ENCODE measurements at regions not wholly inside any gene's neighbourhood (a gene's known extent, or its start where the extent isn't known, plus 50 kb on each side); places are given as distances from the start of the nearest gene placed in this dataset.

DNA sequence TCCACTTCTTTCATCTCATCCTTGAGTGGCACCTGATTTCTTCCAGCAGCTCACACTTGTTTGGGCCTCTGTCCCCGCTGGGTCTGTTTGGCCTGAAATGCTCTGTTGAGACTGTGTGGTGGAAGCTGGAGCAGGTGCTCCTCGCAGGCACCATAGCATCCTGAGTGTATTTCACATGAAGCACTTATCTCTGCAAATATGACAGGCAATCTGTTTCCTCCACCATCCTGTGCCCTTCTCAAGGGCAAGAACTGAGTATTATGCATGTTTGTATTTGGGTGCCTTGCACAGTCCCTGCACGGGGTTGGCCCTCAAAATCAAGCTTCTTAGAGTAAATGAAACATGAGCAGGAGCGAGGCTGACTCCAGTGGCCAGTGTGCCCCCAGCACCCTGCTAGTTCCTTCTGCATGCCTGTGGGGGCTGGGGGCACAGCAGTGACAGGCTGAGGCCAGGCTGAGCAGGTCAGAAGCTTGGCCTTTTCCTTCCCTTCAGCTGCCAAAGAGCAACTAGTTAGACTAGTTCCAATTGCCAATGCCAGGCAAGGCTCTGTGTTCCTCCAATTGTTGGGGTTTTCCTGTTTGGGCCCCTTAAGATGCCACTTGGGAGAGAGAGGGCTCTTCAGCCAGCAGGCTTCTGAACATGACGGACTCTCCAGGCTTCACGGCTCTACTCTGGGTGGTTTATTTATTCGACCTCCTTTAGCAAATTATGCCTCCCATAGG, 129.6 kb upstream of the ATP1A1 start:
- Histone ChIP-seq H3K4me1 (peaks cover 0 to 13% of the 10 kb centered on the region in 2 donors), H3K27ac (peak overlapping the region; percentile 59 to 72), H3K9me3 (no peaks in the 10 kb centered on the region), H3K27me3 (no peaks in the 10 kb centered on the region), H3K4me3 (no peak overlapping the region), H3K36me3 (no peaks in the 10 kb centered on the region)
- TF ChIP-seq POLR2A (IDR thresholded peaks at IDR 0.05) (no peak), POLR2AphosphoS5 (IDR thresholded peaks at IDR 0.05) (no peak)
- TF ChIP-seq, protein P1, sequence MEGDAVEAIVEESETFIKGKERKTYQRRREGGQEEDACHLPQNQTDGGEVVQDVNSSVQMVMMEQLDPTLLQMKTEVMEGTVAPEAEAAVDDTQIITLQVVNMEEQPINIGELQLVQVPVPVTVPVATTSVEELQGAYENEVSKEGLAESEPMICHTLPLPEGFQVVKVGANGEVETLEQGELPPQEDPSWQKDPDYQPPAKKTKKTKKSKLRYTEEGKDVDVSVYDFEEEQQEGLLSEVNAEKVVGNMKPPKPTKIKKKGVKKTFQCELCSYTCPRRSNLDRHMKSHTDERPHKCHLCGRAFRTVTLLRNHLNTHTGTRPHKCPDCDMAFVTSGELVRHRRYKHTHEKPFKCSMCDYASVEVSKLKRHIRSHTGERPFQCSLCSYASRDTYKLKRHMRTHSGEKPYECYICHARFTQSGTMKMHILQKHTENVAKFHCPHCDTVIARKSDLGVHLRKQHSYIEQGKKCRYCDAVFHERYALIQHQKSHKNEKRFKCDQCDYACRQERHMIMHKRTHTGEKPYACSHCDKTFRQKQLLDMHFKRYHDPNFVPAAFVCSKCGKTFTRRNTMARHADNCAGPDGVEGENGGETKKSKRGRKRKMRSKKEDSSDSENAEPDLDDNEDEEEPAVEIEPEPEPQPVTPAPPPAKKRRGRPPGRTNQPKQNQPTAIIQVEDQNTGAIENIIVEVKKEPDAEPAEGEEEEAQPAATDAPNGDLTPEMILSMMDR (IDR thresholded peaks at IDR 0.05) = no peak
- intact Hi-C loops (cut with DNase I; ENCODE audit: low total_unique reads) = no loop called here
- peak in 1 of 2 donors; percentile 25 for DNase-seq (ENCODE audit: low spot score in 2 of 2)

DNA sequence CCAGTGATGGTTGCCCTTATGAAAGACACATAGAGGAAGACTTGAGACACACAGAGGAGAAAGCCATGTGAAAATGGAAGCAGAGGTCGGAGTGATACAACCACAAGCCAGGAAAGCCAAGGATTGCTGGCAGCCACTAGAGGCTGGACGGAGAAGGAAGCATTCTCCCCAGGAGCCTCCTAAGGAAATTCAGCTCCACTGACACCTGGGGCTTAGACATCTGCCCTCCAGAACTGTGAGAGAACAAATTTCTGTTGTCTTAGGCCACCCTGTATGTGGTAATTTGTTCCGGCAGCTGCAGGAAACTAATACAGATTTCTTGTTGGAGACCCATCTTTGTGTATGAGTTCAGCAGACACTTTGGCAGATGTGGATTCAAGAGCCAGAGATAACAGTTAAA, 126.9 kb upstream of the ATP1A1 start:
- H3K36me3 ChIP-seq = no peaks in the 10 kb centered on the region
- no peak overlapping the region for H3K4me3 ChIP-seq
- no peak for DNase-seq (ENCODE audit: low spot score in 2 of 2)
- TF ChIP-seq POLR2A (IDR thresholded peaks at IDR 0.05) (no peak), POLR2AphosphoS5 (IDR thresholded peaks at IDR 0.05) (no peak)
- TF ChIP-seq, protein P1 (IDR thresholded peaks at IDR 0.05) = no peak
- no peaks in the 10 kb centered on the region for H3K27me3 ChIP-seq
- H3K9me3 ChIP-seq = no peaks in the 10 kb centered on the region
- no peak overlapping the region for H3K27ac ChIP-seq
- intact Hi-C loops (cut with DNase I; ENCODE audit: low total_unique reads) = no loop called here
- H3K4me1 ChIP-seq = peaks cover 0 to 13% of the 10 kb centered on the region in 2 donors

DNA sequence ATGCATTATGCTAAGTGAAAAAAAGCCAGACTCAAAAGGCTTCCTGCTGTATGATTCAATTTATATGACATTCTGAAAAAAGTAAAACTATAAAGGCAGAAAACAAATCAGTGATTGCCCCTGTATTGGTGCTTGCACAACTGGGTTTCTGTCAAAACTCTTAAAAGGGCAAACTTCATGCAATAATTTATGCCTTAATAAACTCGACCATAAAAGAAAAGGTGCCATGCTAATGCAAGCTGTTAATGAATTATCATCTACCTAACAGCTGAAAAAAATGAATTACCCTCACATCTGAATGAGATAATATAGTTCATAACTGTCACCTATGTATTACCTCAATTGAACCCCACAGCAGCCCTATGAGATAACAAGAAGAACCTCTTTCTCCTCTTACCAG, 120.8 kb upstream of the ATP1A1 start:
- H3K27me3 ChIP-seq = no peaks in the 10 kb centered on the region
- TF ChIP-seq, protein P1 (IDR thresholded peaks at IDR 0.05) = no peak
- no peak for TF ChIP-seq POLR2A (IDR thresholded peaks at IDR 0.05)
- TF ChIP-seq POLR2AphosphoS5 (IDR thresholded peaks at IDR 0.05) = no peak
- no peak for DNase-seq (ENCODE audit: low spot score in 2 of 2)
- H3K4me3 ChIP-seq = no peak overlapping the region
- no peaks in the 10 kb centered on the region for H3K9me3 ChIP-seq
- H3K4me1 ChIP-seq = no peaks in the 10 kb centered on the region
- no peaks in the 10 kb centered on the region for H3K36me3 ChIP-seq
- no peak overlapping the region for H3K27ac ChIP-seq
- intact Hi-C loops (cut with DNase I; ENCODE audit: low total_unique reads) = no loop called here

DNA sequence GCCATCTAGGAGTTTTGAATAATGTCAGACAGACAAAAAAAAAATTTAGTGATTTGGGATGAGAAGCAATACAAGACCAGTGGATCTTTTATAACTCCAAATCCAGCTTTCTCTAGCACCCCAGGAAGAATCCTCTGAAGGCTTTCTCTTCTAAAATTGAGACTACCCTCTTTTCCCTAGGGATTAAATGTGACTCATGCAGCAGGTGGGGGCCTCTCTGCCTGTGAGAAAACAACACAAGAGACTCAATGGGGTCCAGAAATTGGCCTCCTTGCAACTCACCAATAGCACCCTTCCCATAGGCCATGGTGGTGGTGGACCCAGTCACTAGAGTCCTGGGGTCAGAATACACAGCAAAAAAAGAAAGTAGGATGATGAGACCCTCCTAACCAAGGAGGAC, 120.3 kb upstream of the ATP1A1 start:
- H3K4me1 ChIP-seq = no peaks in the 10 kb centered on the region
- no peaks in the 10 kb centered on the region for H3K27me3 ChIP-seq
- DNase-seq (ENCODE audit: low spot score in 2 of 2) = no peak
- H3K27ac ChIP-seq = no peak overlapping the region
- intact Hi-C loops (cut with DNase I; ENCODE audit: low total_unique reads) = no loop called here
- H3K36me3 ChIP-seq = no peaks in the 10 kb centered on the region
- H3K9me3 ChIP-seq = no peaks in the 10 kb centered on the region
- TF ChIP-seq POLR2AphosphoS5 (IDR thresholded peaks at IDR 0.05) (no peak), POLR2A (IDR thresholded peaks at IDR 0.05) (no peak)
- TF ChIP-seq, protein P1 (IDR thresholded peaks at IDR 0.05) = no peak
- H3K4me3 ChIP-seq = no peak overlapping the region

DNA sequence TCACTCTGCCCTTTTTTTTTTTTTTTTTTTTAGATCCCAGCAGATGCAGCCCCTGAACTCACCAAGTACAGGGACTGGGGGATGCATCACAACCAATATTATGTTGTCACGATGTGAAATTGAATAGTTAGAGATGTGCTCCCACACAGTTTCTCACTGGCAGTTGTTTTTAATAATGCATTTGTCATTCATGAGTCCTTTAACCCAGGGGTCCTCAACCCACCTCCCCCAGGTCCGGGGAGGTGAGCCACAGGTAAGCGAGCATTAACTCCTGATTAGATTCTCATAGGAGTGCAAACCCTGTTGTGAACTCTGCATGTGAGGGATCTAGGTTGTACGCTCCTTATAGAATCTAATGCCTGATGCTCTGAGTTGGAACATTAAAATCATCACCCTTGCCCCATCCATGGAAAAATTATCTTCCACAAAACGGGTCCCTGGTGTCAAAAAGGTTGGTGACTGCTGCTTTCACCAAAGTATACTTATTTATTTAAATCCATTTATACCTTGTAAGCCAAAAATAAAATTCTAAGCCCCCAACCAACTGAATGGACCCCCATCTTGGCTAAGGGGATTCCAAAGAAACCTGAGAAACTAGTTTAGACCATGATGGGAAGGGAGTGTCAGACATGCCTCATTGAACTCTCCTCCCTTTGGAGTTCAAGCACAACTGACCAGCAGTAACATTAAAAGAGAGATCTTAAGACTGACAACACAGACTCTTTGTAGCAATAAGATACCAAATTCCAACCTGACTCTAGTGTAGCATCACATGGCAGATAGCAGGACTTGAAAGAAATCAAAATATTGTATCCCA, 119.3 kb upstream of the ATP1A1 start:
- Histone ChIP-seq H3K36me3 (no peaks in the 10 kb centered on the region), H3K4me1 (no peaks in the 10 kb centered on the region), H3K27ac (no peak overlapping the region), H3K27me3 (no peaks in the 10 kb centered on the region), H3K9me3 (no peaks in the 10 kb centered on the region), H3K4me3 (no peak overlapping the region)
- DNase-seq (ENCODE audit: low spot score in 2 of 2) = no peak
- TF ChIP-seq, protein P1 (IDR thresholded peaks at IDR 0.05) = no peak
- no peak for TF ChIP-seq POLR2AphosphoS5 (IDR thresholded peaks at IDR 0.05)
- no peak for TF ChIP-seq POLR2A (IDR thresholded peaks at IDR 0.05)
- intact Hi-C loops (cut with DNase I; ENCODE audit: low total_unique reads) = no loop called here

All from breast epithelium (tissue), 4 donors.